ENCODE measurements at regions not wholly inside any gene's neighbourhood (a gene's known extent, or its start where the extent isn't known, plus 50 kb on each side); places are given as distances from the start of the nearest gene placed in this dataset.

- TF ChIP-seq CTCF (IDR thresholded peaks at IDR 0.05; ENCODE audit: low read depth, low read length, poor library complexity, severe bottlenecking) (no peak), EZH2phosphoT487 (IDR thresholded peaks at IDR 0.05; ENCODE audit: borderline replicate concordance, low read length) (no peak)
Measured at GRCh38 chr7:131882321-131882720, 325.9 kb upstream of the PODXL start.
